GM23338 (cell line): ENCODE measurements at regions not wholly inside any gene's neighbourhood (a gene's known extent, or its start where the extent isn't known, plus 50 kb on each side); places are given as distances from the start of the nearest gene placed in this dataset.

Experiments used
- ATAC-seq: fragments of 200-7000 bp; cut with Tn5 transposase; 3 replicates; pipeline ENCODE4 v1.9.1; 2020
- DNase-seq: peaks from one replicate; pipeline ENCODE4 v3.0.0-alpha.2; 2015; ENCODE audit warnings: low spot score
- H2AFZ ChIP-seq: fragments of 200-600 bp; sonication (generic); 2 replicates; pipeline ENCODE4 v1.8.0; 2016; ENCODE audit warnings: antibody characterized with exemption, mild to moderate bottlenecking, moderate library complexity
- H3F3A ChIP-seq: fragments of 200-600 bp; sonication (generic); replicated peaks from 2 replicates; pipeline ENCODE4 v1.8.0; 2017; ENCODE audit warnings: antibody characterized with exemption, mixed run types, low read depth
- H3K27ac ChIP-seq: fragments of 200-600 bp; sonication (generic); 2 replicates; pipeline ENCODE4 v1.6.1; 2016; ENCODE audit warnings: low read depth
- H3K27me3 ChIP-seq: fragments of 200-600 bp; sonication (generic); 2 replicates; pipeline ENCODE4 v1.8.0; 2016; ENCODE audit warnings: mild to moderate bottlenecking, mixed run types, moderate library complexity; ENCODE audit not compliant: insufficient read depth
- H3K36me3 ChIP-seq: fragments of 200-600 bp; sonication (generic); 2 replicates; pipeline ENCODE4 v1.8.0; 2016; ENCODE audit warnings: mild to moderate bottlenecking; ENCODE audit not compliant: insufficient read depth
- H3K4me1 ChIP-seq: fragments of 200-600 bp; sonication (generic); 2 replicates; pipeline ENCODE4 v1.8.0; 2016; ENCODE audit warnings: mild to moderate bottlenecking, moderate library complexity; ENCODE audit not compliant: insufficient read depth
- H3K4me2 ChIP-seq: fragments of 200-600 bp; sonication (generic); 2 replicates; pipeline ENCODE4 v1.7.1; 2017; ENCODE audit warnings: mixed run types
- H3K4me3 ChIP-seq: fragments of 200-600 bp; sonication (generic); 2 replicates; pipeline ENCODE4 v1.6.1; 2016; ENCODE audit warnings: mixed run types
- H3K79me2 ChIP-seq: fragments of 200-600 bp; sonication (generic); replicated peaks from 2 replicates; pipeline ENCODE4 v1.8.0; 2017; ENCODE audit warnings: mild to moderate bottlenecking; ENCODE audit not compliant: insufficient read depth
- H3K9me2 ChIP-seq: fragments of 200-600 bp; sonication (generic); 2 replicates; pipeline ENCODE4 v1.8.0; 2017; ENCODE audit not compliant: insufficient read depth
- H4K20me1 ChIP-seq: fragments of 200-600 bp; sonication (generic); replicated peaks from 2 replicates; pipeline ENCODE4 v1.8.0; 2017; ENCODE audit warnings: mild to moderate bottlenecking; ENCODE audit not compliant: insufficient read depth
- H3K27ac Mint-ChIP-seq: 2 replicates; pipeline ENCODE4 v1.8.0; 2020; ENCODE audit warnings: inconsistent platforms, mild to moderate bottlenecking, moderate library complexity, mixed read lengths
- H3K27me3 Mint-ChIP-seq: 3 replicates; pipeline ENCODE4 v1.8.0; 2022; ENCODE audit warnings: low read depth, mild to moderate bottlenecking, moderate library complexity, mixed read lengths, inconsistent platforms; ENCODE audit not compliant: insufficient read depth, poor library complexity
- H3K36me3 Mint-ChIP-seq: 3 replicates; pipeline ENCODE4 v1.8.0; 2021; ENCODE audit warnings: low read depth, mild to moderate bottlenecking, inconsistent platforms, moderate library complexity, mixed read lengths
- H3K4me1 Mint-ChIP-seq: 3 replicates; pipeline ENCODE4 v1.8.0; 2020; ENCODE audit warnings: mild to moderate bottlenecking, inconsistent platforms, mixed read lengths
- H3K4me3 Mint-ChIP-seq: 3 replicates; pipeline ENCODE4 v1.8.0; 2021; ENCODE audit warnings: moderate library complexity, mild to moderate bottlenecking, inconsistent platforms, mixed read lengths
- H3K9me3 Mint-ChIP-seq: 3 replicates; pipeline ENCODE4 v1.8.0; 2020; ENCODE audit warnings: moderate library complexity, mild to moderate bottlenecking, inconsistent platforms, mixed read lengths
- CREB1 ChIP-seq: fragments of 250-450 bp; sonication (Bioruptor Pico); IDR thresholded peaks from 2 replicates; pipeline ENCODE4 v1.5.0; 2020; ENCODE audit warnings: low read depth, mild to moderate bottlenecking, moderate library complexity
- EZH2 ChIP-seq: fragments of 200-600 bp; sonication (generic); IDR thresholded peaks from one replicate; pipeline ENCODE4 v1.8.0; 2017; ENCODE audit warnings: antibody characterized with exemption, mild to moderate bottlenecking, low read depth; ENCODE audit not compliant: unreplicated experiment
- EZH2phosphoT487 ChIP-seq: fragments of 200-600 bp; sonication (generic); IDR thresholded peaks from one replicate; pipeline ENCODE4 v1.8.1; 2018; ENCODE audit warnings: antibody characterized with exemption; ENCODE audit not compliant: unreplicated experiment
- JUNB ChIP-seq: IDR thresholded peaks from one replicate; pipeline ENCODE4 v1.6.1; 2016; ENCODE audit warnings: antibody characterized with exemption; ENCODE audit not compliant: unreplicated experiment
- NANOG ChIP-seq: IDR thresholded peaks from 2 replicates; pipeline ENCODE4 v1.6.1; 2016; ENCODE audit warnings: antibody characterized with exemption, borderline replicate concordance
- STAT1 ChIP-seq: IDR thresholded peaks from one replicate; pipeline ENCODE4 v1.6.1; 2016; ENCODE audit warnings: antibody characterized with exemption; ENCODE audit not compliant: unreplicated experiment
- ZNF114 ChIP-seq: fragments of 250-450 bp; sonication (Bioruptor Pico); IDR thresholded peaks from 2 replicates; pipeline ENCODE4 v1.5.0; 2020; ENCODE audit warnings: mild to moderate bottlenecking, moderate library complexity
- ZNF462 ChIP-seq: fragments of 250-450 bp; sonication (Bioruptor Pico); IDR thresholded peaks from 2 replicates; pipeline ENCODE4 v1.5.0; 2020; ENCODE audit warnings: mild to moderate bottlenecking, moderate library complexity
- TF ChIP-seq, protein P1 (sequence below), 2 experiments: fragments of 200-600 bp in 1 of 2; sonication (generic) in 1 of 2; conservative IDR thresholded peaks; 2 replicates each; pipeline versions ENCODE4 v1.5.1 to v1.6.1; 2016 to 2017; ENCODE audit warnings: antibody characterized with exemption in 2 of 2, low read depth in 2 of 2, mild to moderate bottlenecking in 2 of 2, moderate library complexity in 1 of 2
- TF ChIP-seq, protein P2 (sequence below): IDR thresholded peaks from one replicate; pipeline ENCODE4 v1.6.1; 2018; ENCODE audit warnings: antibody characterized with exemption; ENCODE audit not compliant: unreplicated experiment
- TF ChIP-seq, protein P3 (sequence below): IDR thresholded peaks from 2 replicates; pipeline ENCODE4 v1.6.1; 2016; ENCODE audit warnings: antibody characterized with exemption

GRCh38 chr3:134708671-134709070 lies 57.8 kb upstream of the KY start:
- no peak for ATAC-seq

More at GRCh38 chr3:134708671-134709070, 57.8 kb upstream of the KY start:
- no peaks in the 10 kb centered on the region for H3K36me3 ChIP-seq
- no peaks in the 10 kb centered on the region for H3K27me3 ChIP-seq
- H3K4me1 Mint-ChIP-seq, result no peaks in the 10 kb centered on the region
- DNase-seq, result no peak
- H3F3A ChIP-seq, result no peaks in the 10 kb centered on the region
- H3K4me2 ChIP-seq, result no peak overlapping the region
- no peaks in the 10 kb centered on the region for H4K20me1 ChIP-seq
- peaks cover 17% of the 10 kb centered on the region; the same call in 1 of the 2 replicates for H3K9me2 ChIP-seq
- H3K4me3 Mint-ChIP-seq, result no peak overlapping the region
- H2AFZ ChIP-seq, result no peak overlapping the region
- H3K79me2 ChIP-seq, result no peaks in the 10 kb centered on the region
- H3K4me3 ChIP-seq, result no peak overlapping the region
- H3K36me3 Mint-ChIP-seq, result no peaks in the 10 kb centered on the region
- no peaks in the 10 kb centered on the region; the same call in 2 of the 3 replicates for H3K9me3 Mint-ChIP-seq
- TF ChIP-seq JUNB (no peak), EZH2 (no peak), NANOG (no peak), ZNF462 (CRISPR knock-in tag) (no peak), CREB1 (CRISPR knock-in tag) (no peak), EZH2phosphoT487 (no peak), ZNF114 (CRISPR knock-in tag) (no peak), STAT1 (no peak)
- TF ChIP-seq, protein P1, sequence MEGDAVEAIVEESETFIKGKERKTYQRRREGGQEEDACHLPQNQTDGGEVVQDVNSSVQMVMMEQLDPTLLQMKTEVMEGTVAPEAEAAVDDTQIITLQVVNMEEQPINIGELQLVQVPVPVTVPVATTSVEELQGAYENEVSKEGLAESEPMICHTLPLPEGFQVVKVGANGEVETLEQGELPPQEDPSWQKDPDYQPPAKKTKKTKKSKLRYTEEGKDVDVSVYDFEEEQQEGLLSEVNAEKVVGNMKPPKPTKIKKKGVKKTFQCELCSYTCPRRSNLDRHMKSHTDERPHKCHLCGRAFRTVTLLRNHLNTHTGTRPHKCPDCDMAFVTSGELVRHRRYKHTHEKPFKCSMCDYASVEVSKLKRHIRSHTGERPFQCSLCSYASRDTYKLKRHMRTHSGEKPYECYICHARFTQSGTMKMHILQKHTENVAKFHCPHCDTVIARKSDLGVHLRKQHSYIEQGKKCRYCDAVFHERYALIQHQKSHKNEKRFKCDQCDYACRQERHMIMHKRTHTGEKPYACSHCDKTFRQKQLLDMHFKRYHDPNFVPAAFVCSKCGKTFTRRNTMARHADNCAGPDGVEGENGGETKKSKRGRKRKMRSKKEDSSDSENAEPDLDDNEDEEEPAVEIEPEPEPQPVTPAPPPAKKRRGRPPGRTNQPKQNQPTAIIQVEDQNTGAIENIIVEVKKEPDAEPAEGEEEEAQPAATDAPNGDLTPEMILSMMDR (conservative IDR thresholded peaks at IDR 0.05; ENCODE audit: low read depth in 2 of 2), result no peak
- TF ChIP-seq, protein P2, sequence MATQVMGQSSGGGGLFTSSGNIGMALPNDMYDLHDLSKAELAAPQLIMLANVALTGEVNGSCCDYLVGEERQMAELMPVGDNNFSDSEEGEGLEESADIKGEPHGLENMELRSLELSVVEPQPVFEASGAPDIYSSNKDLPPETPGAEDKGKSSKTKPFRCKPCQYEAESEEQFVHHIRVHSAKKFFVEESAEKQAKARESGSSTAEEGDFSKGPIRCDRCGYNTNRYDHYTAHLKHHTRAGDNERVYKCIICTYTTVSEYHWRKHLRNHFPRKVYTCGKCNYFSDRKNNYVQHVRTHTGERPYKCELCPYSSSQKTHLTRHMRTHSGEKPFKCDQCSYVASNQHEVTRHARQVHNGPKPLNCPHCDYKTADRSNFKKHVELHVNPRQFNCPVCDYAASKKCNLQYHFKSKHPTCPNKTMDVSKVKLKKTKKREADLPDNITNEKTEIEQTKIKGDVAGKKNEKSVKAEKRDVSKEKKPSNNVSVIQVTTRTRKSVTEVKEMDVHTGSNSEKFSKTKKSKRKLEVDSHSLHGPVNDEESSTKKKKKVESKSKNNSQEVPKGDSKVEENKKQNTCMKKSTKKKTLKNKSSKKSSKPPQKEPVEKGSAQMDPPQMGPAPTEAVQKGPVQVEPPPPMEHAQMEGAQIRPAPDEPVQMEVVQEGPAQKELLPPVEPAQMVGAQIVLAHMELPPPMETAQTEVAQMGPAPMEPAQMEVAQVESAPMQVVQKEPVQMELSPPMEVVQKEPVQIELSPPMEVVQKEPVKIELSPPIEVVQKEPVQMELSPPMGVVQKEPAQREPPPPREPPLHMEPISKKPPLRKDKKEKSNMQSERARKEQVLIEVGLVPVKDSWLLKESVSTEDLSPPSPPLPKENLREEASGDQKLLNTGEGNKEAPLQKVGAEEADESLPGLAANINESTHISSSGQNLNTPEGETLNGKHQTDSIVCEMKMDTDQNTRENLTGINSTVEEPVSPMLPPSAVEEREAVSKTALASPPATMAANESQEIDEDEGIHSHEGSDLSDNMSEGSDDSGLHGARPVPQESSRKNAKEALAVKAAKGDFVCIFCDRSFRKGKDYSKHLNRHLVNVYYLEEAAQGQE, result no peak
- TF ChIP-seq, protein P3, sequence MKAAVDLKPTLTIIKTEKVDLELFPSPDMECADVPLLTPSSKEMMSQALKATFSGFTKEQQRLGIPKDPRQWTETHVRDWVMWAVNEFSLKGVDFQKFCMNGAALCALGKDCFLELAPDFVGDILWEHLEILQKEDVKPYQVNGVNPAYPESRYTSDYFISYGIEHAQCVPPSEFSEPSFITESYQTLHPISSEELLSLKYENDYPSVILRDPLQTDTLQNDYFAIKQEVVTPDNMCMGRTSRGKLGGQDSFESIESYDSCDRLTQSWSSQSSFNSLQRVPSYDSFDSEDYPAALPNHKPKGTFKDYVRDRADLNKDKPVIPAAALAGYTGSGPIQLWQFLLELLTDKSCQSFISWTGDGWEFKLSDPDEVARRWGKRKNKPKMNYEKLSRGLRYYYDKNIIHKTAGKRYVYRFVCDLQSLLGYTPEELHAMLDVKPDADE, result no peak
- no peaks in the 10 kb centered on the region for H3K4me1 ChIP-seq
- no peak overlapping the region for H3K27ac ChIP-seq
- no peaks in the 10 kb centered on the region for H3K27me3 Mint-ChIP-seq
- H3K27ac Mint-ChIP-seq, result no peak overlapping the region
